ENCODE measurements at regions not wholly inside any gene's neighbourhood (a gene's known extent, or its start where the extent isn't known, plus 50 kb on each side); places are given as distances from the start of the nearest gene placed in this dataset.

DNA sequence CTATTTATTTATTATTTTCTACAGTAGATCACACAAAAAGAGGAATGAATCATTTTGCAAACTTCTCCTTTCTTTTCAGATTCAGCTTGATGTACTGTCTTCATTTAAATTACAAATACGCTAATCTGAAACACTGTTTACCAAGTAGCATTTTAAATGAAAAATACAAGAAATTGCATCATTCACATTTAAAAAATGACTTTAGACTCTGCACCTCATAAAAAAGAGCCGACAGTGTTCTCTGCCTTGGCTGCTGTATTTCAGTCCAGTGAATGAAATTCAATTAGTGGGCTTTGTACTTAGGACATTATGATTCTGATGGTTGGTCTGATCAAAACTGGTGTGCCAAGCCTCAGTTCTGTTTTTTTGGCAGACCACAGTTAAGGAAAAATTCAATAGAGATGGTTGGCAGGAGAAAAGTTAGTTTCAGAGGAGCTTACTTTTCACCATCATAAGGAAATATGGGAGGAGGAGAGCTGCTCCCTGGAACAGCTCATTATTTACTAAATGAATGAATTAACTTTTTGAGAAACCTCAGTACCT lies 222.4 kb upstream of the ESRRG start:
- H3K9ac ChIP-seq (ENCODE audit: low read depth, low read length): no peak overlapping the region
- no peak overlapping the region for H2AK5ac ChIP-seq (ENCODE audit: low read depth, low read length)
- DNase-seq: no peak
- no CpG with 5 or more reads among the region's 2 CpGs for WGBS, 2 experiments (ENCODE audit: extremely low coverage in 2 of 2, insufficient read length in 1 of 2)
- no peak overlapping the region for H4K5ac ChIP-seq (ENCODE audit: low read depth, low read length)
- no peaks in the 10 kb centered on the region for H3K9me1 ChIP-seq (ENCODE audit: insufficient read depth, low read length)
- H2BK20ac ChIP-seq (ENCODE audit: low read depth, low read length): no peak overlapping the region
- H2BK120ac ChIP-seq (ENCODE audit: low read depth, low read length): no peak overlapping the region
- no peak overlapping the region for H4K91ac ChIP-seq (ENCODE audit: insufficient read depth, low read depth, low read length)
- BruUV-seq (replicated peaks): no TSS peak
- no peak overlapping the region for H2AFZ ChIP-seq (replicated peaks; ENCODE audit: low read length, poor library complexity)
- H3K4ac ChIP-seq (ENCODE audit: low read depth, low read length): no peak overlapping the region
- no peaks in the 10 kb centered on the region for H3K36me3 ChIP-seq (ENCODE audit: control insufficient read depth, insufficient read depth, low read length)
- no peak overlapping the region for H3K4me2 ChIP-seq (ENCODE audit: low read depth, low read length)
- H3K4me3 ChIP-seq (ENCODE audit: insufficient read depth, low read depth, low read length): no peak overlapping the region
- H3K9me3 ChIP-seq (ENCODE audit: control insufficient read depth, insufficient read depth, low read length): no peaks in the 10 kb centered on the region
- H3K23ac ChIP-seq (ENCODE audit: low read depth, low read length): no peak overlapping the region
- in situ Hi-C loops (cut with MboI; ENCODE audit: low sequenced_read_pairs) (no loop called here), dilution Hi-C loops (cut with HindIII; ENCODE audit: low sequenced_read_pairs, unreplicated experiment) (no loop called here), intact Hi-C loops (cut with micrococcal nuclease) (no loop called here)
- H2AK9ac ChIP-seq (replicated peaks; ENCODE audit: low read depth, low read length, poor library complexity): no peak overlapping the region
- H3K4me1 ChIP-seq (ENCODE audit: control insufficient read depth, insufficient read depth, low read length): no peaks in the 10 kb centered on the region
- H3K27me3 ChIP-seq (ENCODE audit: control insufficient read depth, insufficient read depth, low read length): no peaks in the 10 kb centered on the region
- CTCF ChIA-PET: interaction anchor here (0.6 to 1.4 kb wide), 3 partner anchors 26 to 1922 kb away, joined by 3 read pairs; no protein-coding TSS in a partner anchor
- no peak overlapping the region for H3K27ac ChIP-seq (ENCODE audit: insufficient read depth, low read length)
- no peak overlapping the region for H2BK5ac ChIP-seq (ENCODE audit: low read depth, low read length, poor library complexity, severe bottlenecking)
- POLR2A ChIA-PET (ENCODE audit: unreplicated experiment): no interaction called here
- no peaks in the 10 kb centered on the region for H3K79me1 ChIP-seq (ENCODE audit: low read depth in 1 of 2, low read length in 2 of 2)
- H4K8ac ChIP-seq (ENCODE audit: low read depth in 2 of 2, low read length in 2 of 2): no peak overlapping the region
- no peaks in the 10 kb centered on the region for H4K20me1 ChIP-seq (ENCODE audit: insufficient read depth, low read length)
- H3K14ac ChIP-seq (replicated peaks; ENCODE audit: low read depth, low read length): no peak overlapping the region
- H3K18ac ChIP-seq (ENCODE audit: low read depth, low read length): no peak overlapping the region
- ATAC-seq (ENCODE audit: low read depth): no peak
- TF ChIP-seq MAFK (IDR thresholded peaks at IDR 0.05; ENCODE audit: low read depth, low read length): no peak
- H2BK15ac ChIP-seq (ENCODE audit: low read depth, low read length): no peak overlapping the region
- H3K56ac ChIP-seq (ENCODE audit: extremely low read depth, insufficient read depth, low read length): no peak overlapping the region

All from IMR-90 (cell line).